CD4-positive, alpha-beta T cell treated with Interleukin-4 for 4 hours (primary cell): ENCODE measurements at regions not wholly inside any gene's neighbourhood (a gene's known extent, or its start where the extent isn't known, plus 50 kb on each side); places are given as distances from the start of the nearest gene placed in this dataset.

Source experiments
- DNase-seq: peaks from one replicate; pipeline ENCODE4 v3.0.0-alpha.2; 2020

- DNase-seq = no peak
Observed at GRCh38 chr9:13580760-13581159, 301.3 kb upstream of the MPDZ start.

GRCh38 chr9:13580131-13580530 lies 300.6 kb upstream of the MPDZ start:
- DNase-seq = no peak

- no peak for DNase-seq
Observed at GRCh38 chr9:13576101-13576500, 296.6 kb upstream of the MPDZ start.

GRCh38 chr9:13575558-13575957 lies 296.1 kb upstream of the MPDZ start:
- DNase-seq = no peak

GRCh38 chr9:13570068-13570974 lies 290.8 kb upstream of the MPDZ start:
- DNase-seq = no peak

GRCh38 chr9:13569602-13570067 lies 290.1 kb upstream of the MPDZ start:
- no peak for DNase-seq

- DNase-seq = no peak
Observed at GRCh38 chr9:13568841-13569601, 289.5 kb upstream of the MPDZ start.

GRCh38 chr9:13568405-13568804 lies 288.9 kb upstream of the MPDZ start:
- no peak for DNase-seq

GRCh38 chr9:13567833-13568232 lies 288.3 kb upstream of the MPDZ start:
- no peak for DNase-seq

GRCh38 chr9:13557746-13558145 lies 278.3 kb upstream of the MPDZ start:
- no peak for DNase-seq

- DNase-seq = no peak
Observed at GRCh38 chr9:13556656-13557055, 277.2 kb upstream of the MPDZ start.

- DNase-seq = no peak
Observed at GRCh38 chr9:13555989-13556500, 276.6 kb upstream of the MPDZ start.

GRCh38 chr9:13555516-13555915 lies 276.0 kb upstream of the MPDZ start:
- no peak for DNase-seq

GRCh38 chr9:13554626-13555025 lies 275.1 kb upstream of the MPDZ start:
- DNase-seq = no peak

- DNase-seq = no peak
Observed at GRCh38 chr9:13552606-13553215, 273.2 kb upstream of the MPDZ start.

- no peak for DNase-seq
Observed at GRCh38 chr9:13550519-13550918, 271.0 kb upstream of the MPDZ start.

GRCh38 chr9:13548535-13548934 lies 269.0 kb upstream of the MPDZ start:
- DNase-seq = no peak

- DNase-seq = no peak
Observed at GRCh38 chr9:13535141-13535540, 255.6 kb upstream of the MPDZ start.

GRCh38 chr9:13534006-13534405 lies 254.5 kb upstream of the MPDZ start:
- no peak for DNase-seq

- DNase-seq = no peak
Observed at GRCh38 chr9:13532407-13532806, 252.9 kb upstream of the MPDZ start.

- DNase-seq = no peak
Observed at GRCh38 chr9:13529321-13530104, 250.0 kb upstream of the MPDZ start.

GRCh38 chr9:13524245-13524644 lies 244.8 kb upstream of the MPDZ start:
- DNase-seq = no peak

GRCh38 chr9:13520069-13520468 lies 240.6 kb upstream of the MPDZ start:
- DNase-seq = no peak
